ENCODE measurements at regions not wholly inside any gene's neighbourhood (a gene's known extent, or its start where the extent isn't known, plus 50 kb on each side); places are given as distances from the start of the nearest gene placed in this dataset.

DNA sequence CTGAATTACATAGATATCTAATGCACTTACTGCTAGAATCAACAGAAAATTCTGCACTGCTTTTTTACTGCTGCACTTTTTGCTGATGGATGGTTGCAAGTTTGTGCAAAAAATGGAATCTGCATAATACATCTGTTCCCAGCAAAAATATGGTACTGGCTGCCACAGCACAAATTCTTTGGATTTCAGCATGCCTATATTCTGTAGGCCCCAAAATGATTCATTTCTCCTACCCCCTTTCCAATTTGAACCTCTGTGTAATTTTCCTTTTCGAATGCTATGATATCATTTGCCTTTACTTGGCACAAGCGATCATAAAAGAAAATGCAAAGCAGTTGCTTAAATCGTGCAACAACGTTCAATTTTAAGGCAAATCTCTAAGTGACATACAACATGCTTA lies 524.2 kb upstream of the NBEA start:
- Histone ChIP-seq H3K4me2 (ENCODE audit: insufficient read depth, low read length) (no peak overlapping the region), H3K79me2 (ENCODE audit: insufficient read depth, low read length) (no peaks in the 10 kb centered on the region), H3K4me1 (ENCODE audit: insufficient read depth, low read length) (no peaks in the 10 kb centered on the region), H3K27me3 (ENCODE audit: insufficient read depth, low read length, poor library complexity) (no peaks in the 10 kb centered on the region), H3K9ac (ENCODE audit: low read depth, low read length) (no peak overlapping the region), H3K36me3 (ENCODE audit: insufficient read depth, low read length) (no peaks in the 10 kb centered on the region), H4K20me1 (ENCODE audit: insufficient read depth, low read length) (no peaks in the 10 kb centered on the region), H3K4me3 (ENCODE audit: low read depth in 1 of 2, low read length in 2 of 2) (no peak overlapping the region), H3K27ac (ENCODE audit: low read length) (no peak overlapping the region), H3K9me3 (ENCODE audit: insufficient read depth, low read length, severe bottlenecking) (no peaks in the 10 kb centered on the region), H2AFZ (ENCODE audit: low read depth, low read length) (no peak overlapping the region)
- no peak for ATAC-seq (ENCODE audit: insufficient read depth, low read depth)
- no peak for TF ChIP-seq EZH2 (IDR thresholded peaks at IDR 0.05; ENCODE audit: borderline replicate concordance, low read depth, low read length, severe bottlenecking)
- TF ChIP-seq, protein P1, sequence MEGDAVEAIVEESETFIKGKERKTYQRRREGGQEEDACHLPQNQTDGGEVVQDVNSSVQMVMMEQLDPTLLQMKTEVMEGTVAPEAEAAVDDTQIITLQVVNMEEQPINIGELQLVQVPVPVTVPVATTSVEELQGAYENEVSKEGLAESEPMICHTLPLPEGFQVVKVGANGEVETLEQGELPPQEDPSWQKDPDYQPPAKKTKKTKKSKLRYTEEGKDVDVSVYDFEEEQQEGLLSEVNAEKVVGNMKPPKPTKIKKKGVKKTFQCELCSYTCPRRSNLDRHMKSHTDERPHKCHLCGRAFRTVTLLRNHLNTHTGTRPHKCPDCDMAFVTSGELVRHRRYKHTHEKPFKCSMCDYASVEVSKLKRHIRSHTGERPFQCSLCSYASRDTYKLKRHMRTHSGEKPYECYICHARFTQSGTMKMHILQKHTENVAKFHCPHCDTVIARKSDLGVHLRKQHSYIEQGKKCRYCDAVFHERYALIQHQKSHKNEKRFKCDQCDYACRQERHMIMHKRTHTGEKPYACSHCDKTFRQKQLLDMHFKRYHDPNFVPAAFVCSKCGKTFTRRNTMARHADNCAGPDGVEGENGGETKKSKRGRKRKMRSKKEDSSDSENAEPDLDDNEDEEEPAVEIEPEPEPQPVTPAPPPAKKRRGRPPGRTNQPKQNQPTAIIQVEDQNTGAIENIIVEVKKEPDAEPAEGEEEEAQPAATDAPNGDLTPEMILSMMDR (IDR thresholded peaks at IDR 0.05; ENCODE audit: borderline replicate concordance, extremely low read depth, low read length, poor library complexity, severe bottlenecking), result no peak
- DNase-seq, result no peak

DNA sequence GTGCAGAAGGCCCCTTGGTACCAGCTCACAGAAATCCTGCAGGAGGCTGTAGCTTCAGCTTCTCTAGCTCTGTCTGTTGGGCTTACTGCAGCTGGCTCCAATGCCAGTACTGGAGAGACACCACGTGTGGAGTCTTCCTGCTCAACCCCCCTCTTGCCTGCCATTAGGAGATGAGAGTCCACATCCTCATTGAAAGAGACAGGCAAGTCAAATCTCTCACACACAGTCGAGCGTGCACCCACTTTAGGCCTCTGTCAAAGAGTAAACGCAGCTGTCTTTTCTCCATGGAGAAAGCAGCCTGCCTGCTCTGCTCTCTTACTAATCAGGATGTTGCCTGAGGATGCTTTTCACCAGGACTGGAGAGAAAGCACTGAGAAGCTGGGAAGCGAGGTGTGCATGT lies 523.0 kb upstream of the NBEA start:
- no peaks in the 10 kb centered on the region for H4K20me1 ChIP-seq (ENCODE audit: insufficient read depth, low read length)
- no peak overlapping the region for H3K4me3 ChIP-seq (ENCODE audit: low read depth in 1 of 2, low read length in 2 of 2)
- no peak overlapping the region for H3K4me2 ChIP-seq (ENCODE audit: insufficient read depth, low read length)
- no peak overlapping the region for H3K27ac ChIP-seq (ENCODE audit: low read length)
- no peak overlapping the region for H2AFZ ChIP-seq (ENCODE audit: low read depth, low read length)
- H3K27me3 ChIP-seq (ENCODE audit: insufficient read depth, low read length, poor library complexity), result no peaks in the 10 kb centered on the region
- DNase-seq (no peak), ATAC-seq (ENCODE audit: insufficient read depth, low read depth) (no peak)
- TF ChIP-seq EZH2 (IDR thresholded peaks at IDR 0.05; ENCODE audit: borderline replicate concordance, low read depth, low read length, severe bottlenecking), result no peak
- TF ChIP-seq, protein P1 (IDR thresholded peaks at IDR 0.05; ENCODE audit: borderline replicate concordance, extremely low read depth, low read length, poor library complexity, severe bottlenecking), result no peak
- no peaks in the 10 kb centered on the region for H3K4me1 ChIP-seq (ENCODE audit: insufficient read depth, low read length)
- H3K79me2 ChIP-seq (ENCODE audit: insufficient read depth, low read length), result no peaks in the 10 kb centered on the region
- H3K36me3 ChIP-seq (ENCODE audit: insufficient read depth, low read length), result no peaks in the 10 kb centered on the region
- no peak overlapping the region for H3K9ac ChIP-seq (ENCODE audit: low read depth, low read length)
- H3K9me3 ChIP-seq (ENCODE audit: insufficient read depth, low read length, severe bottlenecking), result no peaks in the 10 kb centered on the region

DNA sequence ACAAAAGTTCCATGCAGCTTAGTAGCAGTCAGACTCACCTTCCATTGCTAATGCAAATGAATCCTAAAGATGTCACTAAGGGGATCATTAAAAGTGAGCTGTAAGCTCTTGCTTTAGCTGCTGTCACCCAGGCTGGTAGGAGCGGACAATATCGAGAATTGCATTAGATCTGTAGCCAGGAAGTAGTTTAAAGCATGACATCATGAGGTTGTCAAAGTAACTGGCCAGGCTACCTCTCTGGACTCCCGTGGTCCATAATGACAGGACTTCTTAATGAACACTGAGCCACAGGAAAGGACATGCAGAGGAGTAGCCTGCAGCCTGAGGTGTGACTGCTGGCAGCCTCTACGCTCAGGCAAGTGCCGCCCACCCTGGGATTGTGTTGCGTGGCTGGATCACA lies 522.3 kb upstream of the NBEA start:
- no peak overlapping the region for H2AFZ ChIP-seq (ENCODE audit: low read depth, low read length)
- DNase-seq (no peak), ATAC-seq (ENCODE audit: insufficient read depth, low read depth) (no peak)
- H3K9me3 ChIP-seq (ENCODE audit: insufficient read depth, low read length, severe bottlenecking), result no peaks in the 10 kb centered on the region
- H3K79me2 ChIP-seq (ENCODE audit: insufficient read depth, low read length), result no peaks in the 10 kb centered on the region
- H3K4me1 ChIP-seq (ENCODE audit: insufficient read depth, low read length), result no peaks in the 10 kb centered on the region
- no peak overlapping the region for H3K4me3 ChIP-seq (ENCODE audit: low read depth in 1 of 2, low read length in 2 of 2)
- H4K20me1 ChIP-seq (ENCODE audit: insufficient read depth, low read length), result no peaks in the 10 kb centered on the region
- no peak overlapping the region for H3K9ac ChIP-seq (ENCODE audit: low read depth, low read length)
- TF ChIP-seq EZH2 (IDR thresholded peaks at IDR 0.05; ENCODE audit: borderline replicate concordance, low read depth, low read length, severe bottlenecking), result no peak
- TF ChIP-seq, protein P1 (IDR thresholded peaks at IDR 0.05; ENCODE audit: borderline replicate concordance, extremely low read depth, low read length, poor library complexity, severe bottlenecking), result no peak
- no peak overlapping the region for H3K27ac ChIP-seq (ENCODE audit: low read length)
- H3K27me3 ChIP-seq (ENCODE audit: insufficient read depth, low read length, poor library complexity), result no peaks in the 10 kb centered on the region
- no peak overlapping the region for H3K4me2 ChIP-seq (ENCODE audit: insufficient read depth, low read length)
- no peaks in the 10 kb centered on the region for H3K36me3 ChIP-seq (ENCODE audit: insufficient read depth, low read length)

All from DND-41 (cell line).